Fibroblast of the aortic adventitia (primary cell): ENCODE measurements at regions not wholly inside any gene's neighbourhood (a gene's known extent, or its start where the extent isn't known, plus 50 kb on each side); places are given as distances from the start of the nearest gene placed in this dataset.

Source experiments
- DNase-seq: peaks from one replicate; pipeline ENCODE4 v3.0.0-alpha.2; 2010; ENCODE audit warnings: low read depth
- H3K4me3 ChIP-seq: 2 replicates; pipeline ENCODE4 v1.5.1; 2011; ENCODE audit warnings: low read depth, mild to moderate bottlenecking, control low read depth, low read length, moderate library complexity
- TF ChIP-seq, protein P1 (sequence below): IDR thresholded peaks from 2 replicates; pipeline ENCODE4 v1.5.1; 2011; ENCODE audit warnings: mild to moderate bottlenecking, low read length, control low read depth, inconsistent platforms; ENCODE audit not compliant: insufficient read depth

DNA sequence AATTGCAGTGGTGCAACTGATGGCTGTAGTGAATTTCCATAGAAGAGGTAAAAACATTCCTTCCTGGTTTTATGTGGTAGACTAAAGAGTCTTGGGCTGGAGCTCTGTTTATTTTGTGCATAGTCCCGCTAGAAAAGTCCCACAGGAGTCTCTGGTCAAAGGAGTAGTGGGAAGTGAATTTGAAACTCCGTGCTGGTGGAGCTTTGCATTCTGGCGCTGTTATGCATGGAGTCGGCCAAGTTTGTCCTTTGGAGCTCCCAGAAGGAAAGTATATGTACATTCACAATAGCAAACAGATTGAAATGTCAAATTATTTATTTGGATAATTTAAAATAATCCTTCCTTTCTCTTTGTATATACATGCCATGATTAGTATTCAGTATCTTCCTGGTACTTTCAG is 296.5 kb downstream of the LMO7 start:
- DNase-seq, result no peak
- TF ChIP-seq, protein P1, sequence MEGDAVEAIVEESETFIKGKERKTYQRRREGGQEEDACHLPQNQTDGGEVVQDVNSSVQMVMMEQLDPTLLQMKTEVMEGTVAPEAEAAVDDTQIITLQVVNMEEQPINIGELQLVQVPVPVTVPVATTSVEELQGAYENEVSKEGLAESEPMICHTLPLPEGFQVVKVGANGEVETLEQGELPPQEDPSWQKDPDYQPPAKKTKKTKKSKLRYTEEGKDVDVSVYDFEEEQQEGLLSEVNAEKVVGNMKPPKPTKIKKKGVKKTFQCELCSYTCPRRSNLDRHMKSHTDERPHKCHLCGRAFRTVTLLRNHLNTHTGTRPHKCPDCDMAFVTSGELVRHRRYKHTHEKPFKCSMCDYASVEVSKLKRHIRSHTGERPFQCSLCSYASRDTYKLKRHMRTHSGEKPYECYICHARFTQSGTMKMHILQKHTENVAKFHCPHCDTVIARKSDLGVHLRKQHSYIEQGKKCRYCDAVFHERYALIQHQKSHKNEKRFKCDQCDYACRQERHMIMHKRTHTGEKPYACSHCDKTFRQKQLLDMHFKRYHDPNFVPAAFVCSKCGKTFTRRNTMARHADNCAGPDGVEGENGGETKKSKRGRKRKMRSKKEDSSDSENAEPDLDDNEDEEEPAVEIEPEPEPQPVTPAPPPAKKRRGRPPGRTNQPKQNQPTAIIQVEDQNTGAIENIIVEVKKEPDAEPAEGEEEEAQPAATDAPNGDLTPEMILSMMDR, result no peak
- H3K4me3 ChIP-seq, result no peak overlapping the region

DNA sequence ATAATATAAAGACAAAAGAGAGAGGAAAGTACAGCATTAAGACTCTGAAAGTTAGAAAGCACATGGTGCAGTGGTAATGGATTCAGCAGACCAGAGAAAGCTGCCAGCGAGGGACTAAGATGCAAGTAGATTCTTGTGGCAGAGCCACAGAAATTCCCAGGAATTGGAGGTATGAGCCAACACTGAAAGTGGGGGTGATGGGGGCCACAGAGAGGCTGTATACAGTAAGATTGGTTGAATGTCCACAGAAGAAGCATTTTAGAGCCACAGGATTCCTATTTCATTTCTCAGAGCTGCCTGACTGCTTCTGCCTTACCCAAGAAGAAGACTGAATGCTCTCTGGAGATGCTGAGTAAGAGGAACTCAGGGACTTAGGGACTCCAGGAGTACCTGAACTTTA is 295.0 kb downstream of the LMO7 start:
- DNase-seq, result no peak
- TF ChIP-seq, protein P1, result no peak
- no peak overlapping the region for H3K4me3 ChIP-seq

DNA sequence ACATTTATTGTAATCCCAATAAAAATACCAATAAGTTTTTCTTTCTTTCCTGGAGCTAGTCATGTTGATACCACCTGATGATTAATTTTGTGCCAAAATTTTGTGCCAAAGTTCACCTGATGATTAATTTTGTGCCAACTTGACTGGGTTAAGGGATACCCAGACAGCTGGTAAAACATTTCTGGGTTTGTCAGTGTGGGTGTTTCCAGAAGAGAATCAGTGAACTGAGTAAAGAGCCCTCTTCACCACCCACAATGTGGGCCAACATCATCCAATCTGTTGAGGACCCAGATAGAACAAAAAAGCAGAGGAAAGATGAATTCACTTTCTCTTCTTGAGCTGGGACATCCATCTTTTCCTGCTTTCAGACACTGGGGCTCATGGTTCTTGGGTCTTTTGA is 292.9 kb downstream of the LMO7 start:
- DNase-seq, result no peak
- TF ChIP-seq, protein P1, result no peak

DNA sequence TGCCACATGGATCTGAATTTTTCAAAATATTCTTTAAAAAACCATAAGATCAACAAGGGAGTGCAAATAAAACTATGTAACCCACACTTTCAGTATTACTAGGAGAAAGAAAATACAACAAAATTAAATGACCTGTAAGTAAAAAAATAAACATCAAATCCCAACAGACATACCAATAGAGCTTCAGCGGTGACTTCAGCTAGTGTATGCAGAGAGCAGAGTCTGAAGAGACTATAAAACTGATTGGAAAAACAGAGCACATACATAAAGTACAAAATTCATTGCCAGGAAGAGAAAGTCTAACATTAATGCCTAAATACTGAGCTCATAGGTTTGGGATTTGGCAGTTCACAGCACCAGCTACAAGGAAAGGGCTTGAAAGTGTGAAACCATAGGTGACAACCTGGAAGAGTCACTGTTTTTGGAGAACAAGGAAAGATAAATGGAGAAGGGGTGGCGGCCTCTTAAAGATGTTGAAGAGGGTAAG is 291.1 kb downstream of the LMO7 start:
- H3K4me3 ChIP-seq, result no peak overlapping the region
- no peak for DNase-seq
- TF ChIP-seq, protein P1, result no peak

More for the DNA sequence above, 292.9 kb downstream of the LMO7 start:
- H3K4me3 ChIP-seq, result no peak overlapping the region

DNA sequence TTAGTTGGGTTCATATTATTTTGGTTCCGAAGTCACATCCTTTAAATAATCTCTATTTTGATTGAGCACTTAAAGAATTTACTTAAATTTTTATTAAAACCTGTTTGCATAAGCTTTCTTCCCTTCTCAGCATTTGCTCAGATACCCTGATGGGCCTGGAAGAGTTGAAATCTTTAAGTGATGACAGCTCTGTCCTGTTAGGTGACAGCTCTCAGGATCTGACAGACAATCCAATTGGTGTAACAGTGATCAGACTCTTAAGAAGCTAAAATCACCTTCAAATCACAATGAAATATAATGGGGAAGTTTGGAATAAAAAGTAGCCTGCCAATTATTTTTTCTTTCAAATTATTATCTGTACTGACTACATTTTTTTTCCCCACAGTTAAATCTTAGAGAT is 284.4 kb downstream of the LMO7 start:
- H3K4me3 ChIP-seq, result no peak overlapping the region
- TF ChIP-seq, protein P1, result no peak
- no peak for DNase-seq

DNA sequence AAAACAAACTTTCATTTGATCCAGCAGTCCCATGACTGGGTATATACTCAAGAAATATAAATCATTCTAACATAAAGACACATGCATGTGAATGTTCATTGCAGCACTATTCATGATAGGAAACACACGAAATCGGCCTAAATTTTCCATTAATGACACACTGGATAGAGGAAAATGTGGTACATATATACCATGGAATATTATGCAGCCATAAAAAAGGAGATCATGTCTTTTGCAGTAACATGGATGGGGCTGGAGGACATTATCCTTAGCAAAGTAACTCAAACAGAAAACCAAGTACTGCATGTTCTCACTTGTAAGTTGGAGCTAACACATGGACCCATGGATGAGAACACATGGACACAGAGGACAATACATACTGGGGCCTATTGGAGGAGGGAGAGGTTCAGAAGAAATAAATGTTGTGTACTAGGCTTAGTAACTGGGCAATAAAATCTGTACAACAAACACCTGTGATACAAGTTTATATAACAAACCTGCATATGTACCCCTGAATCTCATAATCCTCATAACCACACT is 283.6 kb downstream of the LMO7 start:
- TF ChIP-seq, protein P1, result no peak
- no peak for DNase-seq
- no peak overlapping the region for H3K4me3 ChIP-seq

DNA sequence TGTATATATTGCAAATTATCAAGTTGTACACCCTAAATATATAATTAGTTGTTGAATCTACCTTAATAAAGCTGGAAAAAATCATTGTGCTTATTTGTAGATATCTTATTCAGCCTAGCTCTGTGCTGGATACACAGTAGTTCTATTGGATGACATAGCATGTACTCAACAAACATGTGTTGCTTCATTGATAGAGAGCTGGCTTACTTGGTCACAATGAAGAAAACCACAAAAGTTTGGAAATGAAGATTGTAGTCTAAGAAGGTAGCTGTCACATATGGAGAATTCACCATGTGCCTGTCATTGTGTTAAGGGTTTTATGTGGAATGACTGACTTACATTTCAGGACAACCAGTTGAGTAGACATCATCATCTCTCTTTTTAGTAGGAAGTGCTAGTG is 278.9 kb downstream of the LMO7 start:
- no peak for DNase-seq
- no peak overlapping the region for H3K4me3 ChIP-seq
- TF ChIP-seq, protein P1, result no peak
